Fibroblast of lung (primary cell): ENCODE measurements at regions not wholly inside any gene's neighbourhood (a gene's known extent, or its start where the extent isn't known, plus 50 kb on each side); places are given as distances from the start of the nearest gene placed in this dataset.

ENCODE experiments used
- EZH2 ChIP-seq: IDR thresholded peaks from 2 replicates; pipeline ENCODE4 v1.5.1; 2012; ENCODE audit warnings: low read length, control low read depth, mild to moderate bottlenecking; ENCODE audit errors: missing control alignments
- TF ChIP-seq, protein P1 (sequence below), 2 donors: IDR thresholded peaks in 1 of 2; conservative IDR thresholded peaks in 1 of 2; 1 replicate in 1 of 2; 2 replicates in 1 of 2; pipeline ENCODE4 v1.5.1; 2011 to 2012; ENCODE audit warnings: low read length in 2 of 2, control low read depth in 1 of 2, inconsistent platforms in 1 of 2, low read depth in 1 of 2, mild to moderate bottlenecking in 1 of 2

DNA sequence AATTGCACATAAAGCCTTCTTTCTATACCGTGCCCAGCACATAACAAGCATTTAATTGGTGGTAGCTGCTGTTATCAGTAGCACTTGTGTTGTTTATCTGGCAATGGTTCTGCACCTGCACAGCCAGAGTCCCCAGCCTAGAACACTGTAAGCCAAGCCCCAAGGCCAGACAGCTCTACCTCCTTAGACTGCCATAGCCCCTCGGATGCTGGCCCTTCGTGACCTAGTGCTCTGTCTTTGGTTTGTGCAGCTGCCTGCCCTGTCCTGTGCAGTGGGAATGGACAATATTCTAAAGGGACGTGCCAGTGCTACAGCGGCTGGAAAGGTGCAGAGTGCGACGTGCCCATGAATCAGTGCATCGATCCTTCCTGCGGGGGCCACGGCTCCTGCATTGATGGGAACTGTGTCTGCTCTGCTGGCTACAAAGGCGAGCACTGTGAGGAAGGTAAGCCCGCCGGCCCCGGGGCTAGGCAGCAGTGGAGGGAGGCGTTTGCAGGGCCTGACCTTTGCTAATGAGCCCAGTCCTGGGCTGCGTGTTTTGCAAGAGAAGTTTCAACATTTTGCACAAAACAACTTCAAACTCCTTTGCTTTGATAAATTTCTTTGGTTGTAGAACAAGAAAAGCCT is 173.3 kb upstream of the WWC1 start:
- TF ChIP-seq, protein P1, sequence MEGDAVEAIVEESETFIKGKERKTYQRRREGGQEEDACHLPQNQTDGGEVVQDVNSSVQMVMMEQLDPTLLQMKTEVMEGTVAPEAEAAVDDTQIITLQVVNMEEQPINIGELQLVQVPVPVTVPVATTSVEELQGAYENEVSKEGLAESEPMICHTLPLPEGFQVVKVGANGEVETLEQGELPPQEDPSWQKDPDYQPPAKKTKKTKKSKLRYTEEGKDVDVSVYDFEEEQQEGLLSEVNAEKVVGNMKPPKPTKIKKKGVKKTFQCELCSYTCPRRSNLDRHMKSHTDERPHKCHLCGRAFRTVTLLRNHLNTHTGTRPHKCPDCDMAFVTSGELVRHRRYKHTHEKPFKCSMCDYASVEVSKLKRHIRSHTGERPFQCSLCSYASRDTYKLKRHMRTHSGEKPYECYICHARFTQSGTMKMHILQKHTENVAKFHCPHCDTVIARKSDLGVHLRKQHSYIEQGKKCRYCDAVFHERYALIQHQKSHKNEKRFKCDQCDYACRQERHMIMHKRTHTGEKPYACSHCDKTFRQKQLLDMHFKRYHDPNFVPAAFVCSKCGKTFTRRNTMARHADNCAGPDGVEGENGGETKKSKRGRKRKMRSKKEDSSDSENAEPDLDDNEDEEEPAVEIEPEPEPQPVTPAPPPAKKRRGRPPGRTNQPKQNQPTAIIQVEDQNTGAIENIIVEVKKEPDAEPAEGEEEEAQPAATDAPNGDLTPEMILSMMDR (conservative IDR thresholded peaks at IDR 0.05 in 1 of 2, IDR thresholded peaks at IDR 0.05 in 1 of 2; ENCODE audit: low read depth in 1 of 2, low read length in 2 of 2) = no peak
- no peak for TF ChIP-seq EZH2
